Endodermal cell (in vitro differentiated cells): ENCODE measurements at regions not wholly inside any gene's neighbourhood (a gene's known extent, or its start where the extent isn't known, plus 50 kb on each side); places are given as distances from the start of the nearest gene placed in this dataset.

Source experiments
- DNase-seq: peaks from one replicate; pipeline ENCODE4 v3.0.0-alpha.2; 2017
- H3K27ac ChIP-seq: 2 replicates; pipeline ENCODE4 v1.5.1; 2013; ENCODE audit warnings: mild to moderate bottlenecking, low read depth, low read length, moderate library complexity
- H3K27me3 ChIP-seq: 2 replicates; pipeline ENCODE4 v1.6.1; 2013; ENCODE audit warnings: mild to moderate bottlenecking, low read length, moderate library complexity; ENCODE audit not compliant: insufficient read depth, control insufficient read depth, poor library complexity, severe bottlenecking
- H3K36me3 ChIP-seq: 2 replicates; pipeline ENCODE4 v1.7.0; 2013; ENCODE audit warnings: mild to moderate bottlenecking, low read length, moderate library complexity; ENCODE audit not compliant: control insufficient read depth, insufficient read depth
- H3K4me1 ChIP-seq: one replicate; pipeline ENCODE4 v1.7.0; 2013; ENCODE audit warnings: low read length; ENCODE audit not compliant: control insufficient read depth, insufficient read depth
- H3K4me3 ChIP-seq: 2 replicates; pipeline ENCODE4 v1.5.1; 2013; ENCODE audit warnings: mild to moderate bottlenecking, low read length, moderate library complexity
- H3K9ac ChIP-seq: 2 replicates; pipeline ENCODE4 v1.6.1; 2013; ENCODE audit warnings: mild to moderate bottlenecking, low read length, moderate library complexity; ENCODE audit not compliant: poor library complexity, severe bottlenecking; ENCODE audit errors: extremely low read depth
- H3K9me3 ChIP-seq: 2 replicates; pipeline ENCODE4 v1.6.1; 2013; ENCODE audit warnings: mild to moderate bottlenecking, low read length, moderate library complexity; ENCODE audit not compliant: control insufficient read depth
- H3K27ac Mint-ChIP-seq: 2 replicates; pipeline ENCODE4 v1.8.0; 2020; ENCODE audit warnings: mixed read lengths
- H3K27me3 Mint-ChIP-seq: 2 replicates; pipeline ENCODE4 v1.8.0; 2021; ENCODE audit warnings: mild to moderate bottlenecking, mixed read lengths; ENCODE audit not compliant: insufficient read depth
- H3K36me3 Mint-ChIP-seq: 2 replicates; pipeline ENCODE4 v1.8.0; 2020; ENCODE audit warnings: low read depth, mixed read lengths
- H3K4me1 Mint-ChIP-seq: 2 replicates; pipeline ENCODE4 v1.8.0; 2020; ENCODE audit warnings: mixed read lengths
- H3K4me3 Mint-ChIP-seq: 2 replicates; pipeline ENCODE4 v1.8.0; 2020; ENCODE audit warnings: mild to moderate bottlenecking, moderate library complexity, mixed read lengths
- H3K9me3 Mint-ChIP-seq: 2 replicates; pipeline ENCODE4 v1.8.0; 2020; ENCODE audit warnings: mild to moderate bottlenecking, mixed read lengths
- WGBS, 2 experiments: methylation state at CpG; one replicate each; pipeline versions ENCODE4 v1.1.5 to v1.1.7; 2013; ENCODE audit warnings: missing lambda C conversion rate in 2 of 2, mixed read lengths in 1 of 2; ENCODE audit not compliant: insufficient coverage in 1 of 2, insufficient read length in 1 of 2; 5-methylcytosine and 5-hydroxymethylcytosine counted together
- TF ChIP-seq, protein P1 (sequence below): fragments of 200-600 bp; sonication (generic); conservative IDR thresholded peaks from 2 replicates; pipeline ENCODE4 v1.5.0; 2021; ENCODE audit warnings: antibody characterized with exemption, mild to moderate bottlenecking

DNA sequence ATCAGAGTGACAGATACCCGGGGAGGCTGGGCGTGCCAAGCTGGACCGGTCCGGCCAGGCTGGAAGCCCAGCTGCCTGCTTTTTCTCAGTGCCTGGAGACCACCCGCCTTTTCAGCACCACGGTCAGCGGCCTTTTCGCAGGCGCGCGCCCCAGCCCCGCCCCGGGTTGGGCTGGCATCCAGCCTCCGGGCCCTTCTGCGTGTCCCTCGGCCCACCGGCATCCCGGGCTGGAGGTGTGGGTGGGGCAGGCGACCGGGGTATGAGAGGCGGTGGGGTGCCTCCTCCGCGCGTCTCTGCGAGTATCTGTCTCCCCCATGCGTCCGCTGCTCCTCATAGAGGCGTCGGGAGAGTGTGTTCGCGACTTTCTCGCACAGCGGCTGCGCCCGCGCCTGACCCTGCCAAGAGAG is 102.5 kb downstream of the MRM1 start:
- DNase-seq, result peak; percentile 98
- peak overlapping the region; percentile 57 for H3K4me3 ChIP-seq
- peaks cover 66% of the 10 kb centered on the region for H3K27me3 Mint-ChIP-seq

DNA sequence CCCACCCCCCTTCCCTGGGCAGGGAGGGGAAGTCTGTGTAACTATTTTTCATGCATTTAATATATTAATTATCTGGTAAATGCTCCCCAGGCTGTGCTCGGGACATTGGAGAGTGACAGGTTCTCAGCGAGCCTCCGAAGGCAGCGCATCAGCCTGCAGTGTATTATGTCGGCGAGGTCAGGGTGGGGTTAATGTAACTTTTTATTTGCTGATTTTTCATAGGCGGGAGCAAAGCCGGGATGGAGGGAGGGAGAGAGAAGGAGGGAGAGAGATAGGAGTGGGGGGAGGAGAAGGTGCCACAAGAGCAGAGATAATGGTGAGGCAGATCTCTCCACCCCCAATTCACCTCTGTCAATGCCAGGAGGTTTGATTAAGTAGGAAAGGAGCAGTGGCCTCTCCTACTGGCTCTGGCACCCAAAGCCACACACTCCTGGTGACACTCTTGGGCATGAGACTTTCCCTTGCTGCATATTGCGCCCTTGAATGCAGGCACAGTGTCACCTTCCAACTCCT is 104.0 kb downstream of the MRM1 start:
- TF ChIP-seq, protein P1, sequence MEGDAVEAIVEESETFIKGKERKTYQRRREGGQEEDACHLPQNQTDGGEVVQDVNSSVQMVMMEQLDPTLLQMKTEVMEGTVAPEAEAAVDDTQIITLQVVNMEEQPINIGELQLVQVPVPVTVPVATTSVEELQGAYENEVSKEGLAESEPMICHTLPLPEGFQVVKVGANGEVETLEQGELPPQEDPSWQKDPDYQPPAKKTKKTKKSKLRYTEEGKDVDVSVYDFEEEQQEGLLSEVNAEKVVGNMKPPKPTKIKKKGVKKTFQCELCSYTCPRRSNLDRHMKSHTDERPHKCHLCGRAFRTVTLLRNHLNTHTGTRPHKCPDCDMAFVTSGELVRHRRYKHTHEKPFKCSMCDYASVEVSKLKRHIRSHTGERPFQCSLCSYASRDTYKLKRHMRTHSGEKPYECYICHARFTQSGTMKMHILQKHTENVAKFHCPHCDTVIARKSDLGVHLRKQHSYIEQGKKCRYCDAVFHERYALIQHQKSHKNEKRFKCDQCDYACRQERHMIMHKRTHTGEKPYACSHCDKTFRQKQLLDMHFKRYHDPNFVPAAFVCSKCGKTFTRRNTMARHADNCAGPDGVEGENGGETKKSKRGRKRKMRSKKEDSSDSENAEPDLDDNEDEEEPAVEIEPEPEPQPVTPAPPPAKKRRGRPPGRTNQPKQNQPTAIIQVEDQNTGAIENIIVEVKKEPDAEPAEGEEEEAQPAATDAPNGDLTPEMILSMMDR, result no peak
- H3K4me3 ChIP-seq, result no peak overlapping the region
- no peak overlapping the region for H3K9ac ChIP-seq
- H3K27ac Mint-ChIP-seq, result no peak overlapping the region
- H3K4me1 ChIP-seq, result peaks cover 4% of the 10 kb centered on the region
- DNase-seq, result no peak
- no peaks in the 10 kb centered on the region for H3K36me3 ChIP-seq
- H3K4me3 Mint-ChIP-seq, result no peak overlapping the region
- no peaks in the 10 kb centered on the region for H3K36me3 Mint-ChIP-seq
- H3K9me3 Mint-ChIP-seq, result no peaks in the 10 kb centered on the region
- peaks cover 48% of the 10 kb centered on the region for H3K27me3 ChIP-seq
- H3K4me1 Mint-ChIP-seq, result peaks cover 17% of the 10 kb centered on the region
- peaks cover 52% of the 10 kb centered on the region for H3K27me3 Mint-ChIP-seq
- H3K9me3 ChIP-seq, result no peaks in the 10 kb centered on the region
- 86 to 95% methylated on average over 4 to 9 of the region's 9 CpGs for WGBS, 2 experiments
- H3K27ac ChIP-seq, result no peak overlapping the region

More for the DNA sequence above, 102.5 kb downstream of the MRM1 start:
- no peaks in the 10 kb centered on the region for H3K36me3 ChIP-seq
- WGBS, 2 experiments, result 4 to 7% methylated on average over 4 to 36 of the region's 36 CpGs
- H3K27ac ChIP-seq, result no peak overlapping the region
- TF ChIP-seq, protein P1, result no peak
- Mint-ChIP-seq H3K27ac (no peak overlapping the region), H3K4me3 (peak overlapping the region; percentile 24), H3K4me1 (peaks cover 17% of the 10 kb centered on the region), H3K36me3 (no peaks in the 10 kb centered on the region), H3K9me3 (no peaks in the 10 kb centered on the region)
- H3K9me3 ChIP-seq, result no peaks in the 10 kb centered on the region
- H3K27me3 ChIP-seq, result peaks cover 63% of the 10 kb centered on the region
- H3K9ac ChIP-seq, result no peak overlapping the region
- H3K4me1 ChIP-seq, result peaks cover 4% of the 10 kb centered on the region

DNA sequence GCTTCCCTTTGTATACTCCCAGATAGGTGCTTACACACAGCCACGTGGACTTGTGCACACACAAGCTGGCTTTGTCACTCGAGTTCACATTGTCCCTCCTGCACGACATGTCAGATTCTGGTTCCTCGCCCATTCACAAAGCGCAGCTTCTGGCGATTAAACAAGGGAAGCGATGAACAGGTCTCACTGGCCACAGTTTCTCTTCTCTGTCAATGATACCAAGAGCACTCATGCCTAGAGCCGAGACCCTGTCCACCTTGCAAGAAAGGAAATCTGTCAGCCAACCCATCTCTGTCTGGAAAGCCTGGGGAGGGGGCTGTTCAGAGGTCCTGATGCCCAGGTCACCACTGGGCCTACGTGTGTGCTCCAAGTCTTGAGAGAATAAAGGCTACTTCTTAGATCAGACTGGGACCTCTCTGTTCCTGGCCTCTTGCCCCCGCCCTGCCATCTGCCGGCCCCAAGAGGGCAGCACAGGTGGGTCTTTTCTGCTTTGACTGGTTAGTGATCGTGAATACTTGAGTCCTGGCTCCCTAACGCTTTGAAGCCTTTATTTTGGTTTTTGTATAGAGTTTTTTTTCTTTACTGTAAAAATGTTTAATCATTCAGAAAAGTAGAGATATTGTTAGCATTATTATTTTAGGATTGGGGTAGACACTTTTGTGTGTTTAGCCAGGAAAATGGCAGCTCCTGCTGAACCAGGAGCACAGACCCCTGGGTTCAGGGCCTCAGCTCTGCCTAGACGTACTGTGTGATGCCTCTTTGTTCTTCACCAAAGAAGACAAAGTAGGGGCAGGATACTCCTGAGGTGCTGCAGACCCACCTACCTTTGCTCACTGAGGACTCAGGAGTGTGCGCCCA is 104.7 kb downstream of the MRM1 start:
- peaks cover 17% of the 10 kb centered on the region for H3K4me1 Mint-ChIP-seq
- Histone ChIP-seq H3K36me3 (no peaks in the 10 kb centered on the region), H3K4me3 (no peak overlapping the region), H3K9me3 (no peaks in the 10 kb centered on the region), H3K9ac (no peak overlapping the region), H3K27me3 (peaks cover 40% of the 10 kb centered on the region), H3K4me1 (peaks cover 4% of the 10 kb centered on the region), H3K27ac (no peak overlapping the region)
- no peaks in the 10 kb centered on the region for H3K9me3 Mint-ChIP-seq
- no peak overlapping the region for H3K27ac Mint-ChIP-seq
- 65 to 69% methylated on average over 11 to 15 of the region's 15 CpGs for WGBS, 2 experiments
- no peaks in the 10 kb centered on the region for H3K36me3 Mint-ChIP-seq
- no peak overlapping the region for H3K4me3 Mint-ChIP-seq
- TF ChIP-seq, protein P1, result peak; percentile 95
- H3K27me3 Mint-ChIP-seq, result peaks cover 44% of the 10 kb centered on the region
- peak; percentile 93 for DNase-seq
